ENCODE measurements at regions not wholly inside any gene's neighbourhood (a gene's known extent, or its start where the extent isn't known, plus 50 kb on each side); places are given as distances from the start of the nearest gene placed in this dataset.

- Histone ChIP-seq H3K9ac (ENCODE audit: low read length in 2 of 2) (no peak overlapping the region), H3K9me3 (ENCODE audit: control insufficient read depth in 2 of 2, low read length in 2 of 2) (no peaks in the 10 kb centered on the region), H3K27me3 (ENCODE audit: control insufficient read depth in 1 of 2, insufficient read depth in 2 of 2, low read length in 2 of 2) (peaks cover 4 to 16% of the 10 kb centered on the region in 2 donors), H3K36me3 (ENCODE audit: control insufficient read depth in 2 of 2, insufficient read depth in 2 of 2, low read length in 2 of 2) (no peaks in the 10 kb centered on the region), H3K4me3 (ENCODE audit: low read length in 2 of 2) (no peak overlapping the region), H3K27ac (ENCODE audit: low read length) (no peak overlapping the region), H3K4me1 (ENCODE audit: control insufficient read depth, insufficient read depth, low read length) (peaks cover 18% of the 10 kb centered on the region)
These were observed 67.9 kb upstream of the GRAMD1B start for GRCh38 chr11:123362186-123362585.

- Histone ChIP-seq H3K27ac (ENCODE audit: low read length) (no peak overlapping the region), H3K9ac (ENCODE audit: low read length in 2 of 2) (no peak overlapping the region), H3K9me3 (ENCODE audit: control insufficient read depth in 2 of 2, low read length in 2 of 2) (no peaks in the 10 kb centered on the region), H3K36me3 (ENCODE audit: control insufficient read depth in 2 of 2, insufficient read depth in 2 of 2, low read length in 2 of 2) (no peaks in the 10 kb centered on the region), H3K27me3 (ENCODE audit: control insufficient read depth in 1 of 2, insufficient read depth in 2 of 2, low read length in 2 of 2) (peaks cover 4 to 20% of the 10 kb centered on the region in 2 donors), H3K4me3 (ENCODE audit: low read length in 2 of 2) (no peak overlapping the region), H3K4me1 (ENCODE audit: control insufficient read depth, insufficient read depth, low read length) (peaks cover 18% of the 10 kb centered on the region)
These were observed 69.0 kb upstream of the GRAMD1B start for GRCh38 chr11:123361110-123361509.

- Histone ChIP-seq H3K9ac (ENCODE audit: low read length in 2 of 2) (no peak overlapping the region), H3K9me3 (ENCODE audit: control insufficient read depth in 2 of 2, low read length in 2 of 2) (no peaks in the 10 kb centered on the region), H3K27ac (ENCODE audit: low read length) (no peak overlapping the region), H3K36me3 (ENCODE audit: control insufficient read depth in 2 of 2, insufficient read depth in 2 of 2, low read length in 2 of 2) (no peaks in the 10 kb centered on the region), H3K4me3 (ENCODE audit: low read length in 2 of 2) (no peak overlapping the region), H3K27me3 (ENCODE audit: control insufficient read depth in 1 of 2, insufficient read depth in 2 of 2, low read length in 2 of 2) (peaks cover 4 to 20% of the 10 kb centered on the region in 2 donors), H3K4me1 (ENCODE audit: control insufficient read depth, insufficient read depth, low read length) (peaks cover 18% of the 10 kb centered on the region)
These were observed 69.7 kb upstream of the GRAMD1B start for GRCh38 chr11:123360267-123360936.

- Histone ChIP-seq H3K9me3 (ENCODE audit: control insufficient read depth in 2 of 2, low read length in 2 of 2) (no peaks in the 10 kb centered on the region), H3K9ac (ENCODE audit: low read length in 2 of 2) (peak overlapping the region; percentile 36 to 39), H3K4me1 (ENCODE audit: control insufficient read depth, insufficient read depth, low read length) (peaks cover 9% of the 10 kb centered on the region), H3K36me3 (ENCODE audit: control insufficient read depth in 2 of 2, insufficient read depth in 2 of 2, low read length in 2 of 2) (no peaks in the 10 kb centered on the region), H3K27ac (ENCODE audit: low read length) (no peak overlapping the region), H3K27me3 (ENCODE audit: control insufficient read depth in 1 of 2, insufficient read depth in 2 of 2, low read length in 2 of 2) (peaks cover 4 to 20% of the 10 kb centered on the region in 2 donors), H3K4me3 (ENCODE audit: low read length in 2 of 2) (peak overlapping the region; percentile 66 to 72)
These were observed 71.9 kb upstream of the GRAMD1B start for GRCh38 chr11:123357990-123358827.

- Histone ChIP-seq H3K27ac (ENCODE audit: low read length) (no peak overlapping the region), H3K9ac (ENCODE audit: low read length in 2 of 2) (peak overlapping the region in 1 of 2 donors; percentile 39), H3K4me3 (ENCODE audit: low read length in 2 of 2) (peak overlapping the region; percentile 66 to 72), H3K4me1 (ENCODE audit: control insufficient read depth, insufficient read depth, low read length) (peaks cover 6% of the 10 kb centered on the region), H3K27me3 (ENCODE audit: control insufficient read depth in 1 of 2, insufficient read depth in 2 of 2, low read length in 2 of 2) (peaks cover 4 to 20% of the 10 kb centered on the region in 2 donors), H3K36me3 (ENCODE audit: control insufficient read depth in 2 of 2, insufficient read depth in 2 of 2, low read length in 2 of 2) (no peaks in the 10 kb centered on the region), H3K9me3 (ENCODE audit: control insufficient read depth in 2 of 2, low read length in 2 of 2) (no peaks in the 10 kb centered on the region)
These were observed 72.6 kb upstream of the GRAMD1B start for GRCh38 chr11:123357353-123357989.

DNA sequence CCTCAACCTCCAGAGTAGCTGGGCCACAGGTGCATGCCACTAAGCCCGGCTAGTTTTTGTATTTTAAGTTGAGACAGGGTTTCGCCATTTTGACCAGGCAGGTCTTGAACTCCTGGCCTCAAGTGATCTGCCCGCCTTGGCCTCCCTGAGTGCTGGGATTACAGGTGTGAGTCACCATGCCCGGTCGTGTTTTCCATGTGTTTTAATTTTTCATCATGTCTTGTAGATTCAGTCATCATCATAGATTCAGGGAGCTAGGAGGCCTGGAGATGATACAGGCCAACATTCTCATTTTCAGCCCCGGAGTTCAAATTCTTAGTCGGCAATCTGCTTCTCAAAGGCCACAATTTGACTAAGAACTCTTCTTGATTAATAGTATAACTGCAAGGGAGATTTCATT lies 73.5 kb upstream of the GRAMD1B start:
- Histone ChIP-seq H3K27me3 (ENCODE audit: control insufficient read depth in 1 of 2, insufficient read depth in 2 of 2, low read length in 2 of 2) (peaks cover 4 to 20% of the 10 kb centered on the region in 2 donors), H3K9ac (ENCODE audit: low read length in 2 of 2) (no peak overlapping the region), H3K27ac (ENCODE audit: low read length) (no peak overlapping the region), H3K4me1 (ENCODE audit: control insufficient read depth, insufficient read depth, low read length) (peaks cover 6% of the 10 kb centered on the region), H3K36me3 (ENCODE audit: control insufficient read depth in 2 of 2, insufficient read depth in 2 of 2, low read length in 2 of 2) (no peaks in the 10 kb centered on the region), H3K9me3 (ENCODE audit: control insufficient read depth in 2 of 2, low read length in 2 of 2) (no peaks in the 10 kb centered on the region), H3K4me3 (ENCODE audit: low read length in 2 of 2) (no peak overlapping the region)

GRCh38 chr11:123354371-123354975 lies 75.6 kb upstream of the GRAMD1B start:
- Histone ChIP-seq H3K27ac (ENCODE audit: low read length) (no peak overlapping the region), H3K4me3 (ENCODE audit: low read length in 2 of 2) (no peak overlapping the region)

DNA sequence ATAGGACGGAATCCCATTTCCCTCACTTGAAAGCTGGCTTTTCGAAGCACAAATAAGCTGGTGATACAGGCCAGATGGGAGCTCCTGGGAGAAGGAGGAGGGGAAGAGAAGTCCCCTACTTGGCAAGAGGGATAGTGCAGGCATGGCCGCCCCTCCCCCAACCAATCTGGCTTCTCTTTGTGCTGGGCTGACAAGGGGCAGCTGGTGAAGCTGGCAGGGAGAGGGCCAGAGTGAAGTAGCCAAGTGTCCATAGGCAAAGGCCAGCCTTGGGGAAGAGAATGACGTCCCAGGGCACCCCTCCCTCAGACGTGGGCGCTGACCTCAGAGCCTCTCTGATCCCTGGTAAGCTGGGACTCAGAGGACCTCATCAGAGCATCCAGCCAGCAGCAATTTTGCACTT lies 78.7 kb upstream of the GRAMD1B start:
- no peaks in the 10 kb centered on the region for H3K9me3 ChIP-seq (ENCODE audit: control insufficient read depth in 2 of 2, low read length in 2 of 2)
- no peak overlapping the region for H3K27ac ChIP-seq (ENCODE audit: low read length)
- H3K9ac ChIP-seq (ENCODE audit: low read length in 2 of 2), result no peak overlapping the region
- H3K27me3 ChIP-seq (ENCODE audit: control insufficient read depth in 1 of 2, insufficient read depth in 2 of 2, low read length in 2 of 2), result peaks cover 0 to under 1% of the 10 kb centered on the region in 2 donors
- H3K36me3 ChIP-seq (ENCODE audit: control insufficient read depth in 2 of 2, insufficient read depth in 2 of 2, low read length in 2 of 2), result no peaks in the 10 kb centered on the region
- peaks cover 9% of the 10 kb centered on the region for H3K4me1 ChIP-seq (ENCODE audit: control insufficient read depth, insufficient read depth, low read length)
- peak overlapping the region in 1 of 2 donors; percentile 29 for H3K4me3 ChIP-seq (ENCODE audit: low read length in 2 of 2)

More at GRCh38 chr11:123354371-123354975, 75.6 kb upstream of the GRAMD1B start:
- Histone ChIP-seq H3K9ac (ENCODE audit: low read length in 2 of 2) (no peak overlapping the region), H3K4me1 (ENCODE audit: control insufficient read depth, insufficient read depth, low read length) (peaks cover 14% of the 10 kb centered on the region), H3K27me3 (ENCODE audit: control insufficient read depth in 1 of 2, insufficient read depth in 2 of 2, low read length in 2 of 2) (peaks cover 4 to 20% of the 10 kb centered on the region in 2 donors), H3K36me3 (ENCODE audit: control insufficient read depth in 2 of 2, insufficient read depth in 2 of 2, low read length in 2 of 2) (no peaks in the 10 kb centered on the region), H3K9me3 (ENCODE audit: control insufficient read depth in 2 of 2, low read length in 2 of 2) (no peaks in the 10 kb centered on the region)

- H3K9me3 ChIP-seq (ENCODE audit: control insufficient read depth in 2 of 2, low read length in 2 of 2), result no peaks in the 10 kb centered on the region
- H3K4me1 ChIP-seq (ENCODE audit: control insufficient read depth, insufficient read depth, low read length), result peaks cover 9% of the 10 kb centered on the region
These were observed 80.7 kb upstream of the GRAMD1B start for GRCh38 chr11:123349382-123349781.

DNA sequence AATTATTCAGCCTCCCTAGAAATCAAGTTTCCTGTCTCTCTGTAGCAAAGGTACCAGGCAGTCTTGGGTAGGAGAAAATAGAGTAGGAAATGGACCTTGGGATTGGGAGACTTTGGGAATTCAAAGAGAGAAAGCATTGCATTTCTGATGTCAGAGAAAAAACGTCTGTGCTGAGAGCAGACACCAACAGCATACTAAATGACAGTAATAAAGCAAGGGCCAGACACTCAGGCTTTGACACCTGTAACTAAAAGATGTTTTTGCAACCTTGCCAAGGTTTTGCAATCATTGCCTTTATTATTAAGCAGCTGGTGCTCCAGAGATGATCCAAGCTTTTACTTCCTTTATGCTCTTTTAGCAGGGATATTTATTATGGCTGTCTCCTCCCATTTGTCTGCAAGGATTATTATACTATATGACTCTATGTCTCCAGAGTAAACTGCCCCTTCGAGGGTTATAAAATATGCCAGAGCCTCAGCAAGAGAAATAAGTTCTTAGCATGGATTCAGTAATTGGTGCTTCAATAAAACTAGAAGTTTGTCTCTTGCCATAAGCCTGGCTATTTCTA lies 85.2 kb upstream of the GRAMD1B start:
- no peak overlapping the region for H3K9ac ChIP-seq (ENCODE audit: low read length in 2 of 2)
- no peaks in the 10 kb centered on the region for H3K27me3 ChIP-seq (ENCODE audit: control insufficient read depth in 1 of 2, insufficient read depth in 2 of 2, low read length in 2 of 2)
- no peak overlapping the region for H3K27ac ChIP-seq (ENCODE audit: low read length)
- no peaks in the 10 kb centered on the region for H3K36me3 ChIP-seq (ENCODE audit: control insufficient read depth in 2 of 2, insufficient read depth in 2 of 2, low read length in 2 of 2)
- H3K4me3 ChIP-seq (ENCODE audit: low read length in 2 of 2), result no peak overlapping the region
- H3K4me1 ChIP-seq (ENCODE audit: control insufficient read depth, insufficient read depth, low read length), result peaks cover 2% of the 10 kb centered on the region
- no peaks in the 10 kb centered on the region for H3K9me3 ChIP-seq (ENCODE audit: control insufficient read depth in 2 of 2, low read length in 2 of 2)

More at GRCh38 chr11:123349382-123349781, 80.7 kb upstream of the GRAMD1B start:
- H3K27ac ChIP-seq (ENCODE audit: low read length), result no peak overlapping the region
- no peaks in the 10 kb centered on the region for H3K27me3 ChIP-seq (ENCODE audit: control insufficient read depth in 1 of 2, insufficient read depth in 2 of 2, low read length in 2 of 2)
- no peak overlapping the region for H3K9ac ChIP-seq (ENCODE audit: low read length in 2 of 2)
- no peaks in the 10 kb centered on the region for H3K36me3 ChIP-seq (ENCODE audit: control insufficient read depth in 2 of 2, insufficient read depth in 2 of 2, low read length in 2 of 2)
- no peak overlapping the region for H3K4me3 ChIP-seq (ENCODE audit: low read length in 2 of 2)

Data from stomach smooth muscle (tissue), 2 donors.